Testis (tissue), 2 donors: ENCODE measurements at regions not wholly inside any gene's neighbourhood (a gene's known extent, or its start where the extent isn't known, plus 50 kb on each side); places are given as distances from the start of the nearest gene placed in this dataset.

Experiments used
- POLR2A ChIP-seq: fragments of 450-650 bp; IDR thresholded peaks from one replicate; pipeline ENCODE4 v1.6.1; 2017; ENCODE audit warnings: antibody characterized with exemption, mild to moderate bottlenecking, moderate library complexity
- TF ChIP-seq, protein P1 (sequence below), 3 experiments: fragments of 450-650 bp in 2 of 3; fragments of 200-600 bp in 1 of 3; sonication (generic) in 1 of 3; IDR thresholded peaks; one replicate each; pipeline ENCODE4 v1.5.1; 2016 to 2019; ENCODE audit warnings: antibody characterized with exemption in 3 of 3, mild to moderate bottlenecking in 2 of 3, moderate library complexity in 1 of 3

- no peak for TF ChIP-seq POLR2A
- TF ChIP-seq, protein P1, sequence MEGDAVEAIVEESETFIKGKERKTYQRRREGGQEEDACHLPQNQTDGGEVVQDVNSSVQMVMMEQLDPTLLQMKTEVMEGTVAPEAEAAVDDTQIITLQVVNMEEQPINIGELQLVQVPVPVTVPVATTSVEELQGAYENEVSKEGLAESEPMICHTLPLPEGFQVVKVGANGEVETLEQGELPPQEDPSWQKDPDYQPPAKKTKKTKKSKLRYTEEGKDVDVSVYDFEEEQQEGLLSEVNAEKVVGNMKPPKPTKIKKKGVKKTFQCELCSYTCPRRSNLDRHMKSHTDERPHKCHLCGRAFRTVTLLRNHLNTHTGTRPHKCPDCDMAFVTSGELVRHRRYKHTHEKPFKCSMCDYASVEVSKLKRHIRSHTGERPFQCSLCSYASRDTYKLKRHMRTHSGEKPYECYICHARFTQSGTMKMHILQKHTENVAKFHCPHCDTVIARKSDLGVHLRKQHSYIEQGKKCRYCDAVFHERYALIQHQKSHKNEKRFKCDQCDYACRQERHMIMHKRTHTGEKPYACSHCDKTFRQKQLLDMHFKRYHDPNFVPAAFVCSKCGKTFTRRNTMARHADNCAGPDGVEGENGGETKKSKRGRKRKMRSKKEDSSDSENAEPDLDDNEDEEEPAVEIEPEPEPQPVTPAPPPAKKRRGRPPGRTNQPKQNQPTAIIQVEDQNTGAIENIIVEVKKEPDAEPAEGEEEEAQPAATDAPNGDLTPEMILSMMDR (IDR thresholded peaks at IDR 0.05), result no peak
Observed at GRCh38 chr2:35794796-35795450, 560.7 kb upstream of the CRIM1 start.
